ENCODE measurements at regions not wholly inside any gene's neighbourhood (a gene's known extent, or its start where the extent isn't known, plus 50 kb on each side); places are given as distances from the start of the nearest gene placed in this dataset.

DNA sequence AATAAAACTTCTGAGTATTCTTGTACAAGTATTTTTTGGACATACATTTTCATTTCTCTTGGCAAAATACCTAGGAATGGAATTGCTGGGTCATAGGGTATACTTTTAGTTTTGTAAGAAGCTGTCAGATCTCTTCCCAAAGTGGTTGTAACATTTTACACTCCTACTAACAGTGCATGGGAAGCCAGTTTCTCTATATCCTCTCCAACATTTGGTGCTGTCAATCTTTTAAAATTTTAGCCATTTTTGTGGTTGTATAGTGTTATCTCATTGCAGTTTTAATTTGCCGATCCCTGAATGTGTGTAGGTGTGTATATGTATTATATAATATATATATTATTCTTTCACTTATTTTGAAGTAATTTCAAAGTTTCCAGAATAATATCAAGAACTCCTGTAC lies 63.1 kb upstream of the TMEM178A start:
- Mint-ChIP-seq H3K27me3 (peaks cover 31% of the 10 kb centered on the region), H3K36me3 (ENCODE audit: insufficient read depth) (no peaks in the 10 kb centered on the region), H3K4me3 (no peak overlapping the region), H3K27ac (ENCODE audit: low read depth) (no peak overlapping the region), H3K9me3 (no peaks in the 10 kb centered on the region), H3K4me1 (no peaks in the 10 kb centered on the region)
- ATAC-seq (replicated peaks; ENCODE audit: extremely low read depth, poor library complexity, severe bottlenecking) (no peak), DNase-seq (ENCODE audit: low spot score in 2 of 2) (no peak)

GRCh38 chr2:39603436-39603835 lies 62.3 kb upstream of the TMEM178A start:
- Mint-ChIP-seq H3K4me1 (no peaks in the 10 kb centered on the region), H3K27me3 (peaks cover 31% of the 10 kb centered on the region)
- no peak for ATAC-seq (replicated peaks; ENCODE audit: extremely low read depth, poor library complexity, severe bottlenecking)

DNA sequence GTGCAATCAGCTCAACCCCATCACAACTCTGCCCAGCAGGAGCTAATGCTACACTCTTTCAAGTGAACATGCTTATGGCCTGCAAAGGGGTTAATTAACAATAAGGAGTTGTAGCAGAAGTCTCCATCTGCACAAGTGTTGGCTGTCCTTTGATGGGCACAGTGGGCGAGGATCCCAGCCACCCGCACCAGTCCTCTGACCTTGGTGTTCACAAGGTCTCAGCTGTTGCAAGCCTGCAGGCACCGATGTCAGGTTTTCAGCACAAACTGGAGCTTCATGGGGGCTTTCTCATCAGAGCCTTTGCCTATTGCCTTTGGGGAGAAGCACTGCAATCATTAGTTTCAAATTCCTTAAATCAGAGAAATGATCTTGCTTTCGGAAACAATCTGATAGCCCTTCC lies 60.9 kb upstream of the TMEM178A start:
- ATAC-seq (replicated peaks; ENCODE audit: extremely low read depth, poor library complexity, severe bottlenecking) (no peak), DNase-seq (ENCODE audit: low spot score in 2 of 2) (no peak)
- H3K4me3 Mint-ChIP-seq, result no peak overlapping the region
- no peaks in the 10 kb centered on the region for H3K9me3 Mint-ChIP-seq
- no peaks in the 10 kb centered on the region for H3K36me3 Mint-ChIP-seq (ENCODE audit: insufficient read depth)
- peaks cover 31% of the 10 kb centered on the region for H3K27me3 Mint-ChIP-seq
- H3K4me1 Mint-ChIP-seq, result no peaks in the 10 kb centered on the region
- H3K27ac Mint-ChIP-seq (ENCODE audit: low read depth), result no peak overlapping the region

More at GRCh38 chr2:39603436-39603835, 62.3 kb upstream of the TMEM178A start:
- DNase-seq (ENCODE audit: low spot score in 2 of 2), result no peak
- Mint-ChIP-seq H3K27ac (ENCODE audit: low read depth) (no peak overlapping the region), H3K36me3 (ENCODE audit: insufficient read depth) (no peaks in the 10 kb centered on the region), H3K9me3 (no peaks in the 10 kb centered on the region), H3K4me3 (no peak overlapping the region)

DNA sequence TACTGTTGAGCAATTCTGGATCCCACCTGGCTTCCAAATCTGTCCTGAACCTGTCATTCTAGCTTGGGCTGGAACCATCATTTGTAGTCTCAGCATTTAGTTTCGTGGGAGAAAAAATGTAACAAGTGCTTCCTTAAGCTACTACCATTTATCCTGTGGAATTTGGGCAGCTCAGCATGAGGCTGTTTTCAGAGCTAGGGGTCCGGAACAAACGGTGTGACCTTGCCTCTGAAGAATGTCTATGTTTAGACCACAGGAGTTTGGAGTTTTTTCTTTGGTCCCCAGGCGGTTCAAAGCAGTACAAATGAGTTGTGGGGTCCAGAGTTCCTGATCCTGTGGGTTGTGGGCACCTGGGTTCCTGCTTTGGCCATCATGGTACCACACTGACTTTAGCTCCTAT lies 59.1 kb upstream of the TMEM178A start:
- H3K27me3 Mint-ChIP-seq, result peaks cover 31% of the 10 kb centered on the region
- H3K4me1 Mint-ChIP-seq, result no peaks in the 10 kb centered on the region

GRCh38 chr2:39607538-39608262 lies 58.0 kb upstream of the TMEM178A start:
- ATAC-seq (replicated peaks; ENCODE audit: extremely low read depth, poor library complexity, severe bottlenecking) (no peak), DNase-seq (ENCODE audit: low spot score in 2 of 2) (no peak)
- H3K27ac Mint-ChIP-seq (ENCODE audit: low read depth), result no peak overlapping the region
- H3K9me3 Mint-ChIP-seq, result no peaks in the 10 kb centered on the region
- H3K36me3 Mint-ChIP-seq (ENCODE audit: insufficient read depth), result no peaks in the 10 kb centered on the region
- no peaks in the 10 kb centered on the region for H3K4me1 Mint-ChIP-seq
- no peak overlapping the region for H3K4me3 Mint-ChIP-seq
- peaks cover 36% of the 10 kb centered on the region for H3K27me3 Mint-ChIP-seq

More for the DNA sequence above, 59.1 kb upstream of the TMEM178A start:
- H3K9me3 Mint-ChIP-seq, result no peaks in the 10 kb centered on the region
- no peaks in the 10 kb centered on the region for H3K36me3 Mint-ChIP-seq (ENCODE audit: insufficient read depth)
- ATAC-seq (replicated peaks; ENCODE audit: extremely low read depth, poor library complexity, severe bottlenecking) (no peak), DNase-seq (ENCODE audit: low spot score in 2 of 2) (no peak)
- no peak overlapping the region for H3K4me3 Mint-ChIP-seq
- no peak overlapping the region for H3K27ac Mint-ChIP-seq (ENCODE audit: low read depth)

DNA sequence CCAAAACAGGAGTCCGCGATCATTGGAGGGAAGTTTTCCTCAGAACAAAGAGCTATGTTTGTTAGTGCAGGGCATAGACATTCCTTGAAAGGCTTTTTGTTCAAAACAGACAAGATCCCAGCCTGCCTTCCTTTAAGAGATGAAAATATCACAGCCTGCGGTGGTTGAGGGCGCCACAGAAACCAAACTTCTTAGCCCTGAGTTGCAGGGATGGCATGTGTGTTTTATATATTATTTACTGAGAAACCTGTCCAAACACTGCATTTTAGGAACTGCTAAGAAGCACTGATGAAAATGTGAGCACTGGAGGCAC lies 57.5 kb upstream of the TMEM178A start:
- Mint-ChIP-seq H3K27me3 (peaks cover 34% of the 10 kb centered on the region), H3K9me3 (no peaks in the 10 kb centered on the region), H3K4me3 (no peak overlapping the region), H3K27ac (ENCODE audit: low read depth) (no peak overlapping the region), H3K36me3 (ENCODE audit: insufficient read depth) (no peaks in the 10 kb centered on the region), H3K4me1 (no peaks in the 10 kb centered on the region)
- DNase-seq (ENCODE audit: low spot score in 2 of 2) (no peak), ATAC-seq (replicated peaks; ENCODE audit: extremely low read depth, poor library complexity, severe bottlenecking) (no peak)

DNA sequence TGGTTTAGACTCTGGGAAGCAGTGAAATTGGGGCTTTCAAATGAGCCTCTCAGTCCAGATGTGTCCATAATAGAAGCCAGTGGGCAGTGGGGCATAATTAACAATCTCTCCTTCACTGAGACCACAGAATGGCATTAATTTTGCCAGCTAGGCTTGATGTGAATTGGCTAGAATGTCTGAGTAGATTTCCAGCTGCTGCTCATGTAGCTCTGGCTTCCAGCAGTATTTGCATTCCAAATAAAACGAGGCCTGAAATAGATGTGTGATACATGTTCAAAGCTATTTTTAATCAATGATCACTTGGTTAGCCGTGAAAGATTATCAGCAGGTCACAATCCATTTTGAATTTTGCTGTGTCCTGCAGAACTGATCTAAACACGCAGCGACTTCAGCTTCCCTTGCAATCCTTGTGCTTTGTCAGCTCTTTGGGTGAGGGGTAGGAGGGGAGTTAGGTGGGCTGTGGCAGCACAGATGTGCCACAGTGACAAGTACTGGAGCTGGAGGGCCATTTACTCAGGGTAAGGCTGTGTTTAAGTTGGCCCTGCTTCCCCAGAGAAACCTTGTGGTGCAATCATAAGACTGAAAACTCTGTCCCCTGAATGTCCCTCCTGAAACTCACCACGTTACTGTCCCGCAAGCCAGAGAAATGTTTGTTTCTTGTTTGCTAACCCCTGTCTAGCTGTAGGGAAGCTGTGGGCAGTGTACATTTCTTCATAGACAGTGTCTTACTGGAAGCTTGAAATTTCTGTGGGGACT lies 56.9 kb upstream of the TMEM178A start:
- Mint-ChIP-seq H3K27me3 (peaks cover 31% of the 10 kb centered on the region), H3K4me1 (no peaks in the 10 kb centered on the region), H3K27ac (ENCODE audit: low read depth) (no peak overlapping the region), H3K9me3 (no peaks in the 10 kb centered on the region), H3K4me3 (no peak overlapping the region), H3K36me3 (ENCODE audit: insufficient read depth) (no peaks in the 10 kb centered on the region)
- no peak for DNase-seq (ENCODE audit: low spot score in 2 of 2)
- ATAC-seq (replicated peaks; ENCODE audit: extremely low read depth, poor library complexity, severe bottlenecking), result no peak

GRCh38 chr2:39609917-39610316 lies 55.8 kb upstream of the TMEM178A start:
- H3K36me3 Mint-ChIP-seq (ENCODE audit: insufficient read depth), result no peaks in the 10 kb centered on the region
- ATAC-seq (replicated peaks; ENCODE audit: extremely low read depth, poor library complexity, severe bottlenecking) (no peak), DNase-seq (ENCODE audit: low spot score in 2 of 2) (no peak)
- H3K27ac Mint-ChIP-seq (ENCODE audit: low read depth), result no peak overlapping the region
- H3K4me1 Mint-ChIP-seq, result no peaks in the 10 kb centered on the region
- peaks cover 31% of the 10 kb centered on the region for H3K27me3 Mint-ChIP-seq
- H3K9me3 Mint-ChIP-seq, result no peaks in the 10 kb centered on the region
- H3K4me3 Mint-ChIP-seq, result no peak overlapping the region

DNA sequence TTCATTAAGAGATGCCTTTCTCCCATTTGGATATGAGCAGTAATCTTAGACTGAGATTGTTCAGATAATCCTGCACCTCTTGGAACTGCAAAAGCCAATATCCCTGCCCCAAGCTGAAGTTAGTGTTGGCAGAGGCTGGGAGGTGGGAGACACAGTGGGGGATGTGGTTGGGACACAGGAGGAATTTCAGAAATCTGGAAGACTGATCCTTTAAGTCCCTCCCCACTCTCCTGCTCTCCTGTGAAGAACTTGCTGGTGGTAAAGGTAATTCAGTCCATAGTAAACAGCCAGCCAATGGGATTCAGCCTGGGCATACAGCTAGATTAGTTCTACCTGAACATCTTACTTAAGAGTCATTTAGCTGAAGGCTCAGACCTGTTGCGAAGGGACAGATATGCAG lies 50.0 kb upstream of the TMEM178A start:
- peaks cover 6% of the 10 kb centered on the region for H3K4me1 Mint-ChIP-seq
- no peaks in the 10 kb centered on the region for H3K9me3 Mint-ChIP-seq
- ATAC-seq (replicated peaks; ENCODE audit: extremely low read depth, poor library complexity, severe bottlenecking) (no peak), DNase-seq (ENCODE audit: low spot score in 2 of 2) (no peak)
- no peak overlapping the region for H3K4me3 Mint-ChIP-seq
- peaks cover 2% of the 10 kb centered on the region for H3K36me3 Mint-ChIP-seq (ENCODE audit: insufficient read depth)
- H3K27ac Mint-ChIP-seq (ENCODE audit: low read depth), result no peak overlapping the region
- peaks cover 54% of the 10 kb centered on the region for H3K27me3 Mint-ChIP-seq
